ENCODE measurements at regions not wholly inside any gene's neighbourhood (a gene's known extent, or its start where the extent isn't known, plus 50 kb on each side); places are given as distances from the start of the nearest gene placed in this dataset.

DNA sequence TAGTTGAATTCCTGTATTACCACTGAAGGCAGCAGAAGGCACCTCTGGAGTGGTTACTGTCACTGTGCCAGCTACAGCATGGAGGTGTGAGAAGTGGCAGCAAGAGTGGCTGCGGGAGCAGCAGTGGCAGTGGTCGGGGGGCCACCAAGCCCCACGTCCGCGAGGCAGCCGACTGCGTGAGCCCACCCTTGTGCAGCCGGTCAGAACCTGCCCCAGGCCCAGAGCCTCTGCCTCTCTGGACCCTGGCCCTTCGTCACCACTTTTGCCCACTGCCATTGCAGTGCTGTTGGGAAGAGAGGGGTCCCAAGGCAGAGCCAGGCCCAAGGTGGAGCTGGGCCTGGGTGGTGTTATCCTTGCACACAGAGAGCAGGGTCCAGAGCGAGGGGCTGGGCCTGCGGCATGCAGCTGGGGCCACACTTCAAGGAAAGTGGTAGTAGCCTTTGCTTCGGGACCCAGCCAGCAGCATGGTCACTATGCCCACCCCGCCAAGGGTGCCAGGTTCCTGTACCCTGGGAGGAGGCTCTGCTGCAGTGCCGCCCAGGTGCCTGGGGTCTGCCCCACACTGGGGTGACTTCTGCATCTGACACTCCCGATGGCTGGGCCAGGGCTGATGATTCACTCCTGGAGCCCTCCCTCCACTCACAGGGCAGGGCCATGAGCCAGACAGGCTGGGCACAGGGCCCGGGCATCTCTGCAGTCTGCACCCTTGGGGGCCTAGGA, 450.1 kb upstream of the LRATD1 start:
- POLR2A ChIA-PET (ENCODE audit: partially characterized antibody) = no interaction called here
- no peaks in the 10 kb centered on the region for H3K36me3 ChIP-seq (ENCODE audit: control insufficient read depth in 2 of 4, insufficient read depth in 4 of 4, low read length in 3 of 4)
- no peak overlapping the region for H4K91ac ChIP-seq (replicated peaks; ENCODE audit: insufficient read length, low read length)
- no peaks in the 10 kb centered on the region for H3K9me3 ChIP-seq (ENCODE audit: insufficient read depth in 2 of 2, low read depth in 1 of 2, low read length in 1 of 2)
- no peak overlapping the region for H3K27ac ChIP-seq (ENCODE audit: low read depth, low read length)
- H3K4me1 ChIP-seq (replicated peaks in 1 of 4; ENCODE audit: control insufficient read depth in 3 of 4, insufficient read depth in 4 of 4, low read length in 3 of 4) = no peaks in the 10 kb centered on the region
- H3K79me2 ChIP-seq (ENCODE audit: control insufficient read depth in 1 of 2, insufficient read depth in 2 of 2, low read length in 2 of 2) = no peaks in the 10 kb centered on the region
- H4K20me1 ChIP-seq (replicated peaks in 1 of 2; ENCODE audit: control insufficient read depth in 1 of 2, insufficient read depth in 2 of 2, low read length in 2 of 2) = no peaks in the 10 kb centered on the region
- no peak overlapping the region for H2BK20ac ChIP-seq (ENCODE audit: low read length)
- H2BK12ac ChIP-seq (ENCODE audit: low read depth, low read length) = no peak overlapping the region
- no peak overlapping the region for H4K5ac ChIP-seq (ENCODE audit: insufficient read length, low read depth, low read length)
- no peaks in the 10 kb centered on the region for H3K79me1 ChIP-seq (ENCODE audit: low read depth, low read length)
- H2BK5ac ChIP-seq (ENCODE audit: low read depth, low read length) = no peak overlapping the region
- no peak for TF ChIP-seq KDM4A (IDR thresholded peaks at IDR 0.05; ENCODE audit: low read depth, low read length, severe bottlenecking)
- TF ChIP-seq NANOG (IDR thresholded peaks at IDR 0.05; ENCODE audit: insufficient read depth, low read depth, low read length, poor library complexity, severe bottlenecking) = no peak
- no peak for TF ChIP-seq RAD21 (IDR thresholded peaks at IDR 0.05 in 1 of 2, conservative IDR thresholded peaks at IDR 0.05 in 1 of 2; ENCODE audit: low read depth in 2 of 2, low read length in 2 of 2)
- TF ChIP-seq JUN (IDR thresholded peaks at IDR 0.05; ENCODE audit: low read depth, low read length) = no peak
- no peak for TF ChIP-seq SAP30 (IDR thresholded peaks at IDR 0.05; ENCODE audit: insufficient read depth, insufficient replicate concordance, low read length)
- no peak for TF ChIP-seq SIX5 (IDR thresholded peaks at IDR 0.05; ENCODE audit: low read depth, low read length)
- TF ChIP-seq CBX8 (IDR thresholded peaks at IDR 0.05; ENCODE audit: borderline replicate concordance, low read depth, low read length) = no peak
- TF ChIP-seq ASH2L (IDR thresholded peaks at IDR 0.05; ENCODE audit: low read length) = no peak
- no peak for TF ChIP-seq SRF (IDR thresholded peaks at IDR 0.05; ENCODE audit: low read depth, low read length)
- TF ChIP-seq CHD2 (IDR thresholded peaks at IDR 0.05; ENCODE audit: low read length) = no peak
- no peak overlapping the region for H3K9ac ChIP-seq (replicated peaks in 1 of 4; ENCODE audit: extremely low read depth in 1 of 4, low read depth in 3 of 4, low read length in 3 of 4)
- no peak overlapping the region for H3K56ac ChIP-seq (replicated peaks; ENCODE audit: insufficient read length, low read depth, low read length)
- no peak overlapping the region for H3K14ac ChIP-seq (ENCODE audit: insufficient read length)
- no peak overlapping the region for H3K4me2 ChIP-seq (ENCODE audit: insufficient read depth in 1 of 2, low read depth in 2 of 2, low read length in 2 of 2)
- H3K4me3 ChIP-seq (ENCODE audit: extremely low read depth in 1 of 4, insufficient read depth in 2 of 4, low read depth in 3 of 4, low read length in 4 of 4) = no peak overlapping the region
- H4K8ac ChIP-seq (ENCODE audit: extremely low read depth, insufficient read depth, low read length) = peak overlapping the region; percentile 80
- H3K23ac ChIP-seq (ENCODE audit: insufficient read length) = no peak overlapping the region
- no peak overlapping the region for H2BK120ac ChIP-seq (replicated peaks; ENCODE audit: low read depth, low read length)
- no peak overlapping the region for H3K18ac ChIP-seq (ENCODE audit: extremely low read depth, low read length)
- H2AFZ ChIP-seq (ENCODE audit: low read length) = peak overlapping the region; percentile 62; the same call in 1 of the 2 replicates
- WGBS, 2 experiments (ENCODE audit: extremely low coverage in 1 of 2, insufficient coverage in 1 of 2, insufficient read length in 1 of 2, insufficient replicate concordance in 2 of 2, low coverage in 1 of 2, low lambda C conversion rate in 2 of 2, missing lambda C conversion rate in 1 of 2) = 87% methylated on average over 15 of the region's 16 CpGs; no CpG with 5 or more reads in 1 of the 2 experiments
- H3K23me2 ChIP-seq (ENCODE audit: low read depth, low read length) = no peaks in the 10 kb centered on the region
- H3K4ac ChIP-seq (replicated peaks; ENCODE audit: insufficient read length, low read depth, low read length) = no peak overlapping the region
- CTCF ChIA-PET (ENCODE audit: partially characterized antibody) = no interaction called here
- H2BK15ac ChIP-seq (ENCODE audit: low read length) = no peak overlapping the region
- no peak overlapping the region for H2AK5ac ChIP-seq (ENCODE audit: low read depth, low read length)
- no peak for FAIRE-seq
- DNase-seq (ENCODE audit: low read depth in 1 of 2, low spot score in 2 of 2) = no peak
- no peaks in the 10 kb centered on the region for H3K27me3 ChIP-seq (replicated peaks in 1 of 4; ENCODE audit: control insufficient read depth in 3 of 4, extremely low read depth in 1 of 4, insufficient read depth in 3 of 4, low read length in 3 of 4)

Measured in H1 (cell line).